HCEC 1CT (cell line): ENCODE measurements at regions not wholly inside any gene's neighbourhood (a gene's known extent, or its start where the extent isn't known, plus 50 kb on each side); places are given as distances from the start of the nearest gene placed in this dataset.
"Not testable (repeated sequence)": the region's sequence is repeated elsewhere in the genome, so short reads cannot be mapped to it uniquely, and the experiment has no call there.

ENCODE experiments used
- DNase-seq: peaks from one replicate; pipeline ENCODE4 v3.0.0-alpha.2; 2017

GRCh38 chr3:152891678-152892077 lies 56.7 kb downstream of the P2RY1 start:
- no peak for DNase-seq

GRCh38 chr3:152892446-152892845 lies 57.5 kb downstream of the P2RY1 start:
- DNase-seq = no peak

GRCh38 chr3:152893647-152894046 lies 58.7 kb downstream of the P2RY1 start:
- no peak for DNase-seq

- no peak for DNase-seq
These were observed 64.4 kb downstream of the P2RY1 start for GRCh38 chr3:152899306-152899705.

GRCh38 chr3:152902141-152902669 lies 67.3 kb downstream of the P2RY1 start:
- DNase-seq = peak; percentile 14

GRCh38 chr3:152905631-152906030 lies 70.7 kb downstream of the P2RY1 start:
- DNase-seq = no peak

- DNase-seq = no peak
These were observed 74.4 kb downstream of the P2RY1 start for GRCh38 chr3:152909180-152909883.

GRCh38 chr3:152910211-152910610 lies 75.3 kb downstream of the P2RY1 start:
- no peak for DNase-seq

GRCh38 chr3:152910966-152911365 lies 76.0 kb downstream of the P2RY1 start:
- no peak for DNase-seq

GRCh38 chr3:152914743-152915142 lies 79.8 kb downstream of the P2RY1 start:
- DNase-seq = not testable (repeated sequence)

- no peak for DNase-seq
These were observed 80.8 kb downstream of the P2RY1 start for GRCh38 chr3:152915695-152916094.

GRCh38 chr3:152916753-152917279 lies 81.9 kb downstream of the P2RY1 start:
- no peak for DNase-seq

- no peak for DNase-seq
These were observed 86.4 kb downstream of the P2RY1 start for GRCh38 chr3:152921351-152921750.

- no peak for DNase-seq
These were observed 87.6 kb downstream of the P2RY1 start for GRCh38 chr3:152922554-152922953.

- no peak for DNase-seq
These were observed 92.2 kb downstream of the P2RY1 start for GRCh38 chr3:152927131-152927530.

- DNase-seq = no peak
These were observed 95.6 kb downstream of the P2RY1 start for GRCh38 chr3:152930516-152930915.

- DNase-seq = no peak
These were observed 102.3 kb downstream of the P2RY1 start for GRCh38 chr3:152937234-152937633.

GRCh38 chr3:152938974-152939636 lies 104.2 kb downstream of the P2RY1 start:
- DNase-seq = no peak

- DNase-seq = no peak
These were observed 106.9 kb downstream of the P2RY1 start for GRCh38 chr3:152941859-152942258.

GRCh38 chr3:152942366-152942765 lies 107.4 kb downstream of the P2RY1 start:
- peak; percentile 4 for DNase-seq

- peak; percentile 11 for DNase-seq
These were observed 108.7 kb downstream of the P2RY1 start for GRCh38 chr3:152943645-152944044.

- no peak for DNase-seq
These were observed 109.7 kb downstream of the P2RY1 start for GRCh38 chr3:152944671-152945070.

GRCh38 chr3:152945556-152945955 lies 110.6 kb downstream of the P2RY1 start:
- DNase-seq = no peak

- DNase-seq = no peak
These were observed 122.6 kb downstream of the P2RY1 start for GRCh38 chr3:152957491-152957890.
